ENCODE measurements at regions not wholly inside any gene's neighbourhood (a gene's known extent, or its start where the extent isn't known, plus 50 kb on each side); places are given as distances from the start of the nearest gene placed in this dataset.

DNA sequence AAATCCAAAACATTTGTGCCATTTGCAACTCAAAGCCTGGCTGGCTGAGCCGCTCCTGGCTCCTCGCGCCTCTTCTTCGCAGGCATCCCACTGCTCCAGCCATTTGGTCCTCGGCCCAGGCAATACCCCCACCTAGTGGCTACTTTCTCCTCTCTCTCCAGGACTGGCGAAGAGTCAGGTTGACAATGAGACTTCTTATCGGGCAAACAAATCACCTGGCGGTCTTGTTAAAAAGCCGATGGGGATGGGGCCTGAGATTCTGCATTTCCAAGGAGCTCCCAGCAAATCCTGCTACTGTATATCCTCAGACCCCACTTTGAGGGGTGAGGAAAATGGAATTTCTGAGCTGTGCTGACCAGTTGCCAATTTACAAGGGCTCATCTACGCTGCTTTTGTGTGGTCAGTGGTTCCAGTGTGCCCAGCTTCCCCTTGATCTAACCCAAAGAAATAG lies 89.0 kb downstream of the ISX start:
- no peaks in the 10 kb centered on the region for H3K9me2 ChIP-seq (replicated peaks; ENCODE audit: insufficient read depth, low read length)
- H3K79me2 ChIP-seq (ENCODE audit: low read length), result no peaks in the 10 kb centered on the region
- H4K20me1 ChIP-seq (ENCODE audit: insufficient read depth, low read length), result no peaks in the 10 kb centered on the region
- H2AFZ ChIP-seq (ENCODE audit: low read length), result no peak overlapping the region
- H3K4me3 ChIP-seq (ENCODE audit: low read length), result no peak overlapping the region
- DNase-seq, result peak; percentile 30
- H3K36me3 ChIP-seq (replicated peaks; ENCODE audit: insufficient read depth, low read length), result no peaks in the 10 kb centered on the region
- no peaks in the 10 kb centered on the region for H3K9me3 ChIP-seq (replicated peaks; ENCODE audit: insufficient read depth, low read length)
- no peaks in the 10 kb centered on the region for H3F3A ChIP-seq (ENCODE audit: insufficient read depth, low read length)
- H3K4me2 ChIP-seq (ENCODE audit: low read depth, low read length), result no peak overlapping the region
- no peaks in the 10 kb centered on the region for H3K4me1 ChIP-seq (ENCODE audit: low read length)
- no peak overlapping the region for H3K9ac ChIP-seq (ENCODE audit: low read length)
- no peaks in the 10 kb centered on the region for H3K27me3 ChIP-seq (replicated peaks; ENCODE audit: insufficient read depth, low read length)
- H3K27ac ChIP-seq (ENCODE audit: low read length), result no peak overlapping the region
- no peak for TF ChIP-seq EZH2phosphoT487 (IDR thresholded peaks at IDR 0.05; ENCODE audit: low read length)
- TF ChIP-seq EZH2 (optimal IDR thresholded peaks at IDR 0.05; ENCODE audit: low read depth, low read length), result no peak
- TF ChIP-seq, protein P1, sequence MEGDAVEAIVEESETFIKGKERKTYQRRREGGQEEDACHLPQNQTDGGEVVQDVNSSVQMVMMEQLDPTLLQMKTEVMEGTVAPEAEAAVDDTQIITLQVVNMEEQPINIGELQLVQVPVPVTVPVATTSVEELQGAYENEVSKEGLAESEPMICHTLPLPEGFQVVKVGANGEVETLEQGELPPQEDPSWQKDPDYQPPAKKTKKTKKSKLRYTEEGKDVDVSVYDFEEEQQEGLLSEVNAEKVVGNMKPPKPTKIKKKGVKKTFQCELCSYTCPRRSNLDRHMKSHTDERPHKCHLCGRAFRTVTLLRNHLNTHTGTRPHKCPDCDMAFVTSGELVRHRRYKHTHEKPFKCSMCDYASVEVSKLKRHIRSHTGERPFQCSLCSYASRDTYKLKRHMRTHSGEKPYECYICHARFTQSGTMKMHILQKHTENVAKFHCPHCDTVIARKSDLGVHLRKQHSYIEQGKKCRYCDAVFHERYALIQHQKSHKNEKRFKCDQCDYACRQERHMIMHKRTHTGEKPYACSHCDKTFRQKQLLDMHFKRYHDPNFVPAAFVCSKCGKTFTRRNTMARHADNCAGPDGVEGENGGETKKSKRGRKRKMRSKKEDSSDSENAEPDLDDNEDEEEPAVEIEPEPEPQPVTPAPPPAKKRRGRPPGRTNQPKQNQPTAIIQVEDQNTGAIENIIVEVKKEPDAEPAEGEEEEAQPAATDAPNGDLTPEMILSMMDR (IDR thresholded peaks at IDR 0.05; ENCODE audit: low read length), result peak; percentile 60

DNA sequence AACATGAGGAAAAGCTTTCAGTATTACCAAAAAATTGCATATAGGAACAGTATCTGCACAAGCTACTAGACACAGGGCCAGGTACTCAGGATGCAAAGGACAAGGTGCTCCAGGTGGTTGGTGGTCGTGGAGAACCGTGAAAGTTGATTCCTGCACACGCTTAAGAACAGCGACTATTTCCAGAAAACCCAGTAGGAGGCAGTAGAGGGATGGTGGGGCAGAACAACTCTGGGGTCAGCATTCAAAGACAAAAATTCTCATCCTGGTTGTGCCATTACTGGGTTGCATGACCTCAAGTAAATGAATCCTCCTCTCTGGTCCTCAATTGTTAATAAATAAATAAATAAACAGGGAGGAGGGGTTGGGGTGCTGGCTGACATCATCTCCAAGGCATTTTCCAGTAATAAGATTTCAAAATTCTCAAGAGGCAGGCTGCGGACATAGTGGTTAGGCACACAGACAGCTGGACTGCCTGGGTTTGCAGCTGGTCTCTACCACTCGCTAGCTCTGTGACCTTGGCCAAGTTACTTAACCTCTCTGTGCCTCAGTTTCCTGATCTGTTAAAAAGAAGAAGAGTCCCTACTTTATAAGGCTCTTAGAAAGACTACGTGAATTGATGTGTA lies 89.6 kb downstream of the ISX start:
- Histone ChIP-seq H3K27ac (ENCODE audit: low read length) (no peak overlapping the region), H3K9me2 (replicated peaks; ENCODE audit: insufficient read depth, low read length) (no peaks in the 10 kb centered on the region), H3F3A (ENCODE audit: insufficient read depth, low read length) (no peaks in the 10 kb centered on the region), H3K9me3 (replicated peaks; ENCODE audit: insufficient read depth, low read length) (no peaks in the 10 kb centered on the region), H3K27me3 (replicated peaks; ENCODE audit: insufficient read depth, low read length) (no peaks in the 10 kb centered on the region), H2AFZ (ENCODE audit: low read length) (no peak overlapping the region), H3K4me2 (ENCODE audit: low read depth, low read length) (no peak overlapping the region), H4K20me1 (ENCODE audit: insufficient read depth, low read length) (no peaks in the 10 kb centered on the region), H3K36me3 (replicated peaks; ENCODE audit: insufficient read depth, low read length) (no peaks in the 10 kb centered on the region), H3K4me3 (ENCODE audit: low read length) (no peak overlapping the region), H3K9ac (ENCODE audit: low read length) (no peak overlapping the region), H3K4me1 (ENCODE audit: low read length) (no peaks in the 10 kb centered on the region), H3K79me2 (ENCODE audit: low read length) (no peaks in the 10 kb centered on the region)
- TF ChIP-seq, protein P1 (IDR thresholded peaks at IDR 0.05; ENCODE audit: low read length), result peak; percentile 13; the same call in 1 of the 2 replicates
- TF ChIP-seq EZH2phosphoT487 (IDR thresholded peaks at IDR 0.05; ENCODE audit: low read length), result no peak
- TF ChIP-seq EZH2 (optimal IDR thresholded peaks at IDR 0.05; ENCODE audit: low read depth, low read length), result no peak
- DNase-seq, result no peak

DNA sequence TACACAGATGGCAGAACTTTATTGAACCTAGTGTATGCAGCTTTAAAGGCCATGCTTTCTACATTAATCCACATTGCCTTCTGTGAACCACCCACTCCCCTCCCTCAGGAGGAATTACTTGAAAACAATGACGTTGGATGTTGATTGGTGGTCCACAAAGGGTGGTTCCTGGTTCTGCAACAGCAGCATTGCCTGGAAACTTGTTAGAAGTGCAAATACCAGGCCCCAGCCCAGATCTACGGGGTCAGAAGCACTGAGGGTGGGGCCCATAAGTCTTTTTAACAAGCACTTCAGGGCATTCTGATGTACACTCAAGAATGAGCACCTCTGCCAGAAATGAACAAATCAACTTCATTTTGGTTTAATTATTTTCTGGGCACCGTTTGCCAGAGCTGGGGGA lies 91.0 kb downstream of the ISX start:
- Histone ChIP-seq H4K20me1 (ENCODE audit: insufficient read depth, low read length) (no peaks in the 10 kb centered on the region), H3K27ac (ENCODE audit: low read length) (no peak overlapping the region), H3F3A (ENCODE audit: insufficient read depth, low read length) (no peaks in the 10 kb centered on the region), H2AFZ (ENCODE audit: low read length) (no peak overlapping the region), H3K4me1 (ENCODE audit: low read length) (no peaks in the 10 kb centered on the region), H3K27me3 (replicated peaks; ENCODE audit: insufficient read depth, low read length) (no peaks in the 10 kb centered on the region), H3K79me2 (ENCODE audit: low read length) (no peaks in the 10 kb centered on the region), H3K9me3 (replicated peaks; ENCODE audit: insufficient read depth, low read length) (no peaks in the 10 kb centered on the region), H3K4me3 (ENCODE audit: low read length) (no peak overlapping the region), H3K36me3 (replicated peaks; ENCODE audit: insufficient read depth, low read length) (no peaks in the 10 kb centered on the region), H3K4me2 (ENCODE audit: low read depth, low read length) (no peak overlapping the region), H3K9me2 (replicated peaks; ENCODE audit: insufficient read depth, low read length) (no peaks in the 10 kb centered on the region), H3K9ac (ENCODE audit: low read length) (no peak overlapping the region)
- TF ChIP-seq EZH2 (optimal IDR thresholded peaks at IDR 0.05; ENCODE audit: low read depth, low read length), result no peak
- TF ChIP-seq, protein P1 (IDR thresholded peaks at IDR 0.05; ENCODE audit: low read length), result no peak
- no peak for TF ChIP-seq EZH2phosphoT487 (IDR thresholded peaks at IDR 0.05; ENCODE audit: low read length)
- no peak for DNase-seq

Measured in MM.1S (cell line).